CD14-positive monocyte (primary cell): ENCODE measurements at regions not wholly inside any gene's neighbourhood (a gene's known extent, or its start where the extent isn't known, plus 50 kb on each side); places are given as distances from the start of the nearest gene placed in this dataset.

Experiments
- DNase-seq, 3 donors: peaks; one replicate each; pipeline ENCODE4 v3.0.0-alpha.2; 2011 to 2022
- H2AFZ ChIP-seq: 2 replicates; pipeline ENCODE4 v1.6.0; 2012; ENCODE audit warnings: mild to moderate bottlenecking, low read depth, low read length, inconsistent platforms; ENCODE audit not compliant: insufficient read depth, poor library complexity, severe bottlenecking
- H3K27ac ChIP-seq, 2 donors: 1 replicate in 1 of 2; 2 replicates in 1 of 2; pipeline ENCODE4 v1.5.1; 2012 to 2013; ENCODE audit warnings: low read length in 2 of 2, control low read depth in 1 of 2, inconsistent platforms in 1 of 2, low read depth in 1 of 2, mild to moderate bottlenecking in 1 of 2
- H3K27me3 ChIP-seq, 2 donors: one replicate each; pipeline versions ENCODE4 v1.6.0 to v1.6.1; 2011 to 2013; ENCODE audit warnings: low read length in 2 of 2; ENCODE audit not compliant: control insufficient read depth in 2 of 2, insufficient read depth in 2 of 2
- H3K36me3 ChIP-seq, 2 donors: replicated peaks in 1 of 2; 1 replicate in 1 of 2; 2 replicates in 1 of 2; pipeline versions ENCODE4 v1.5.1 to v1.6.1; 2012 to 2013; ENCODE audit warnings: low read length in 2 of 2, control low read depth in 1 of 2, inconsistent platforms in 1 of 2, mild to moderate bottlenecking in 1 of 2; ENCODE audit not compliant: insufficient read depth in 2 of 2, control insufficient read depth in 1 of 2
- H3K4me1 ChIP-seq, 2 donors: 1 replicate in 1 of 2; 2 replicates in 1 of 2; pipeline versions ENCODE4 v1.5.1 to v1.6.1; 2012 to 2013; ENCODE audit warnings: low read length in 2 of 2, control low read depth in 1 of 2, inconsistent platforms in 1 of 2, mild to moderate bottlenecking in 1 of 2, moderate library complexity in 1 of 2; ENCODE audit not compliant: insufficient read depth in 2 of 2, control insufficient read depth in 1 of 2
- H3K4me2 ChIP-seq: replicated peaks from 2 replicates; pipeline ENCODE3; 2012; ENCODE audit warnings: low read length, moderate library complexity, mild to moderate bottlenecking; ENCODE audit not compliant: poor library complexity, severe bottlenecking; ENCODE audit errors: extremely low read depth
- H3K4me3 ChIP-seq, 3 experiments: fragments of 200-600 bp in 1 of 3; sonication (generic) in 1 of 3; replicated peaks in 1 of 3; 1 replicate in 2 of 3; 2 replicates in 1 of 3; pipeline ENCODE4 v1.5.1; 2011 to 2013; ENCODE audit warnings: low read length in 3 of 3, mild to moderate bottlenecking in 3 of 3, control low read depth in 2 of 3, low read depth in 2 of 3, inconsistent platforms in 1 of 3, moderate library complexity in 1 of 3
- H3K79me2 ChIP-seq: 2 replicates; pipeline ENCODE4 v1.6.0; 2012; ENCODE audit warnings: mild to moderate bottlenecking, control low read depth, inconsistent platforms, low read length, moderate library complexity; ENCODE audit not compliant: insufficient read depth
- H3K9ac ChIP-seq: 2 replicates; pipeline ENCODE4 v1.6.0; 2017; ENCODE audit warnings: low read length, mild to moderate bottlenecking; ENCODE audit not compliant: insufficient read depth, poor library complexity, severe bottlenecking
- H3K9me3 ChIP-seq, 2 donors: replicated peaks in 1 of 2; 1 replicate in 1 of 2; 2 replicates in 1 of 2; pipeline versions ENCODE4 v1.5.1 to v1.6.1; 2012 to 2013; ENCODE audit warnings: low read length in 2 of 2, control low read depth in 1 of 2; ENCODE audit not compliant: control insufficient read depth in 1 of 2, insufficient read depth in 1 of 2
- H4K20me1 ChIP-seq: 2 replicates; pipeline ENCODE4 v1.6.0; 2012; ENCODE audit warnings: mild to moderate bottlenecking, low read length, control low read depth, moderate library complexity; ENCODE audit not compliant: insufficient read depth
- H3K27ac Mint-ChIP-seq, 7 donors: one replicate each; pipeline ENCODE4 v1.8.0; 2020; ENCODE audit warnings: mild to moderate bottlenecking in 7 of 7, mixed read lengths in 7 of 7, moderate library complexity in 6 of 7, inconsistent platforms in 2 of 7
- H3K27me3 Mint-ChIP-seq, 3 donors: one replicate each; pipeline ENCODE4 v1.8.0; 2021 to 2022; ENCODE audit warnings: low read depth in 3 of 3, mild to moderate bottlenecking in 3 of 3, mixed read lengths in 3 of 3, moderate library complexity in 3 of 3, inconsistent platforms in 1 of 3
- H3K36me3 Mint-ChIP-seq, 2 donors: one replicate each; pipeline ENCODE4 v1.8.0; 2020; ENCODE audit warnings: mixed read lengths in 2 of 2, inconsistent platforms in 1 of 2, mild to moderate bottlenecking in 1 of 2
- H3K4me1 Mint-ChIP-seq: one replicate; pipeline ENCODE4 v1.8.0; 2020; ENCODE audit warnings: mild to moderate bottlenecking, mixed read lengths
- H3K4me3 Mint-ChIP-seq, 2 donors: one replicate each; pipeline ENCODE4 v1.8.0; 2020; ENCODE audit warnings: mild to moderate bottlenecking in 2 of 2, mixed read lengths in 2 of 2, moderate library complexity in 1 of 2
- H3K9me3 Mint-ChIP-seq, 7 donors: one replicate each; pipeline ENCODE4 v1.8.0; 2020 to 2022; ENCODE audit warnings: mixed read lengths in 7 of 7, mild to moderate bottlenecking in 6 of 7, moderate library complexity in 6 of 7, inconsistent platforms in 2 of 7
- CTCF ChIP-seq: fragments of 200-600 bp; IDR thresholded peaks from one replicate; pipeline ENCODE4 v1.8.0; 2022; ENCODE audit warnings: antibody characterized with exemption, mild to moderate bottlenecking
- WGBS: methylation state at CpG from one replicate; pipeline ENCODE4 v1.1.5; 2013; ENCODE audit warnings: missing lambda C conversion rate; ENCODE audit not compliant: insufficient coverage; 5-methylcytosine and 5-hydroxymethylcytosine counted together
- intact Hi-C, 2 donors: fragments of 100-400 bp; cut with micrococcal nuclease; formaldehyde crosslinking; loops; one replicate each; pipeline versions ENCODE4 v1.15.0 to v1.15.1; 2023

GRCh38 chr2:60100034-60100433 lies 453.4 kb downstream of the BCL11A start:
- no peak for TF ChIP-seq CTCF
- Mint-ChIP-seq H3K4me3 (no peak overlapping the region), H3K27ac (no peak overlapping the region), H3K9me3 (peaks cover 0 to 2% (median 0%) of the 10 kb centered on the region in 7 donors), H3K36me3 (no peaks in the 10 kb centered on the region), H3K27me3 (peaks cover 0 to 2% (median 2%) of the 10 kb centered on the region in 3 donors), H3K4me1 (peaks cover 44% of the 10 kb centered on the region)
- Histone ChIP-seq H3K27ac (no peak overlapping the region), H3K4me2 (peak overlapping the region; percentile 30), H3K79me2 (no peaks in the 10 kb centered on the region), H3K27me3 (no peaks in the 10 kb centered on the region), H3K9ac (no peak overlapping the region), H2AFZ (peak overlapping the region; percentile 59), H3K36me3 (no peaks in the 10 kb centered on the region), H3K9me3 (no peaks in the 10 kb centered on the region), H3K4me3 (no peak overlapping the region), H3K4me1 (peaks cover 25 to 41% of the 10 kb centered on the region in 2 donors), H4K20me1 (no peaks in the 10 kb centered on the region)
- peak in 1 of 3 donors; percentile 24 for DNase-seq
- WGBS = 3% methylated on average over 11 of the region's 11 CpGs
- intact Hi-C loops = no loop called here

GRCh38 chr2:60098996-60099395 lies 454.5 kb downstream of the BCL11A start:
- Histone ChIP-seq H2AFZ (no peak overlapping the region), H3K4me2 (no peak overlapping the region), H3K9me3 (no peaks in the 10 kb centered on the region), H3K4me1 (peaks cover 21 to 33% of the 10 kb centered on the region in 2 donors), H3K27me3 (no peaks in the 10 kb centered on the region), H3K4me3 (no peak overlapping the region), H4K20me1 (no peaks in the 10 kb centered on the region), H3K9ac (no peak overlapping the region), H3K36me3 (no peaks in the 10 kb centered on the region), H3K79me2 (no peaks in the 10 kb centered on the region), H3K27ac (no peak overlapping the region)
- no peak for TF ChIP-seq CTCF
- peaks cover 0 to 2% (median 0%) of the 10 kb centered on the region in 7 donors for H3K9me3 Mint-ChIP-seq
- intact Hi-C loops = no loop called here
- H3K4me1 Mint-ChIP-seq = peaks cover 42% of the 10 kb centered on the region
- H3K27me3 Mint-ChIP-seq = peaks cover 0 to 2% (median 2%) of the 10 kb centered on the region in 3 donors
- H3K4me3 Mint-ChIP-seq = no peak overlapping the region
- no peak overlapping the region for H3K27ac Mint-ChIP-seq
- no peak for DNase-seq
- no CpG with 5 or more reads among the region's 3 CpGs for WGBS
- no peaks in the 10 kb centered on the region for H3K36me3 Mint-ChIP-seq
